GM21447 (cell line): ENCODE measurements at regions not wholly inside any gene's neighbourhood (a gene's known extent, or its start where the extent isn't known, plus 50 kb on each side); places are given as distances from the start of the nearest gene placed in this dataset.
A peak's percentile ranks its signal among the peaks of the same experiment; 100 is the strongest.

Experiments used
- ATAC-seq: cut with Tn5 transposase; IDR thresholded peaks from one replicate; pipeline ENCODE4 v1.9.1; 2021; ENCODE audit not compliant: unreplicated experiment

DNA sequence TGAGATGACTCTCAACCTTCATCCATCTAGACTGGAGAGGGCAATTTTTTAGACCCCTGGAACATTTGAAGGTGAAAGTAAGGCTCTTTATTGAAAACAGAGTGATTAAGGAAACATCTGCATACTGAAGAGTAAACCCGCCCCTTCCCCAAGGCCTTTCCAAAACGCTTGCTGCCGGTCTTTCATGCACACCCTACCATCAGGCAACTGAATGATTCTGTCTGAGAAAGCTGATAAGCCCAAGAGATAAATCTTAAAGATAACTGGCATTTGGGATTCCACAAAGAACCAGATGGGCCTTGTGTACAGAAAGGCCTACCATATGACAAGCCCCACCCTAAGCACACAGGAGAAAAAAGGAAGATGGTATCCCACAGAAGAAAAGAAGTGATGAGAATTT lies 54.4 kb upstream of the PIK3R1 start:
- no peak for ATAC-seq

DNA sequence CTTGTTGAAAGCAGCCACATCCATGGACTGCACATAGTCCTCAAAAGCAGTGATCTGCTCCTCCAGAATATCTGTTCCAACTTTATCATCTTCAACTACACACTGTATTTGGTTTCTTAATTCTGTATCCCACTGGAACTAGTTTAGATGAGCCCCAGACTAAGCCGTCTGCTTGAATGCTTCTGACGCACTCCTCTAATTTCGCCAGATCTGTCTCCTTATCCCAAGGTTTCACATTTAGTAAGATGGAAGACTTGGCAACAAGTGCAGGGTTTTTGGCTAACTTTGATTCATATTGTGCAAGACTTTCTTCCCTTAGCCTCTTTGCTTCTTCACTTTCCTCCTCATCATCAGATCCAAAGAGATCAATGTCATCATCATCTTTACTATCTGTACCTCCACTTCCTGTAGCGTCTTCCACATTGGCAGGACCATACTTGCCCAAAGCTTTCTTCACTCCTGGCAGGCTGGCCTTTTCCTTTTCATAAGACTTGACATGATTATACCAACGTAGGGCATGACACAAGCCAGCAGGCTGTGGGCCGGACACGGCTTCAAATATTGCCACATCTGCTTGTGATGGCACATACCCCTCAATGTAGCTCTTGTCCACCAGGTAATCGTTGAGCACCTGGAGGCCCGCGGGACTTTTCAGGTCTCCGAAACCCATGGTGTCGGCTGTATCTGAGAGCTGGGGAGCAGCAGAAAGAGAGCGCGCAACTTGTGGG lies 56.2 kb upstream of the PIK3R1 start:
- no peak for ATAC-seq

DNA sequence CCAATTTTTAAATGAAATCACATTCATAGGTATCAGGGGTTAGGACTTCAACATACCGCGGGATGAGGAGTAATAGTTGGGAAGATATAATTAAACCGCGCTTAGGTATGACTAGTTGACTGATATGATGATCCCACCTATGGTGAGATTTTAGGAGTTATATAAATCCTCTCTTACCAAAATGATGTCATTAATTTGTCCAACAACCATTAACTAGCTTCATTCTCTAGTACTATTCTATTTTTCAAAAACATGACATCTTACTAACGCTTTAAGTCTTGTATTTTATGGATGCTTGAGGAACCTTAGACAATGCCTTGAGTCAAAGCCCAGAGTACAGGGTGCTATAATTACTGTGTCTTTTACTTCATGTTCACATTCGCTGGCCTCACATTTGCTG lies 59.6 kb upstream of the PIK3R1 start:
- ATAC-seq: no peak

DNA sequence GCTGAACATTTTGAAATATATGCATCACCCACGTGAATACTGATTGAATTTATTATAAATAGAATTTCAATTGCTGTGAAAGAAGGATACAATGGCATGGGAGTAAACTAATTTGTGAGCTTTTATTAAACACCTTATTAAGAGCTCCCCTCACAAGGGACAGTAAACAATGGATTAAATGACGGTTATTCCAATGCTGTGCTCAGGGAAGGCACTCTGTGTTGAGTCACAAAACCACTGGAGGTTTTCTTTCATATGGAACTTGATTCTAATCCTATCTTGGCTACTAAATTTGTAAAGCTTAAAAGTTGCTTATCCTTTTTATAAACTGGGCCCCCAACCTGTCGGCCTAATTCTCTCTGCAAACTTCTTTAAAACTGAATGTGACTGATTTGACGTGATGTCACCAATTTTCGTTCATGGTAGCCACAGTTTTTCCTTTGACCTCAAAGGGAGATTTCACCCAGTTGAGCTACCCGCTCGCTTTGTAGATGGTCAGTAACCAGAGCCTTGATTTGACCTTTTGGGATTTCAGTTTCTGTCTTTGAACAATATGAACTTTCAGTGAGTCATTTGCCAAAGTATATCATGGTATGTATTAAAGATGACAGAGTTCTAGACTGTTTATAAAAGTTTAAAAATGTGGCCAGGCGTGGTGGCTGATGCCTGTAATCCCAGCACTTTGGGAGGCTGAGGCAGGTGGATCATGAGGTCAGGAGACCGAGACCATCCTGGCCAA lies 61.3 kb upstream of the PIK3R1 start:
- ATAC-seq: no peak

DNA sequence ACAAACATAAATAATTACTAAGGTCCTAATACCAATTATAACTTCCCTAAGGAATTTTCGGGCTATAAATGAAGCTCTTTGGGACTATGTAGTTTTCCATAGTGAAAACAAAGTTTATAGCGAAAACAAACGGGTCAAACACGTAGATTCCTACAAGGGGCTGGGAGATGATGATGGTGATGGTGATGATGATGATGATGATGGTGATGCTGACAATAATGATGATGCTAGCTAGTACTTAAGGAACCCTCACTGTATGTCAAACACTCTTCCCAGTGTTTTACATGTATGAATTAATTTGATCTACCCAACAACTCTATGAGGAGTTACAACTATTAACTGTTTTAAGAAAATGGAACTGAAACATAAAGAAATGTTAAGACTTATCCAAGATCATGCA lies 63.7 kb upstream of the PIK3R1 start:
- no peak for ATAC-seq

DNA sequence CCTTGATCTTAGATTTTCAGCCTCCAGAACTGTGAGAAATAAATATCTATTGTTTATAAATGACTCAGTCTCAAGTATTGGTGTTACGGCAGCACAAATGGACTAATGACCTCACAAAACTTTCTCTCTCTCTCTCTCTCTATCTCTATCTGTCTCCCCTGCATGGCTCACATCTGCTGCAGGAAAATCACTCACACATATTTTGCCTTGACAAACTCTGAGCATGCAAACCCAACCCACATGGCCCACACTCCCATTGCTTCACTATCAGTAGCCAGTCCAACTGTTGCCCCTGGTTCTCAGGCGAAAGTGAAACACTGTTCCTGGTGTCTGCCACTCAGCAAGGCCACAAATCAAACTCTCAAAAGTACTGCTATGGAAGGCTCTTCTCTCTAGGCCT lies 66.4 kb upstream of the PIK3R1 start:
- ATAC-seq: no peak

DNA sequence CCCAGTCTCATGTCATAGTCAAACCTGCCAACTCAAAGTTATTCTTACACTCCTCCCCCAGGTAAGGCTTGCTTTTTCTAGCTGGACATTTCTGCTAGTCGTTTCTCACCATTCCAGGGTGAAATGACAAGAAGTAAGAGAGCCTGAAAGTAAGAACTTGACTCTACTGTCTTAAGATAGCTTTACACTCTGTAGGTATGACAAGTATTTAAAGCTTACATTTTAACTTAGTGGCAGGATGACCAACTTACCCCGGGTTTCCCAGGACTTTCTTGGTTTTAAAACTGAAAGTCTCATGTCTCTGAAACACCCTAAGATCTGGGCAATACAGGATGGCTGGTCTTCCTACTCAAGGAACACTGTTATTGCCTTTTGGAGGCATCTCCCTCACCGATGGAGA lies 67.5 kb upstream of the PIK3R1 start:
- peak; percentile 70 for ATAC-seq

DNA sequence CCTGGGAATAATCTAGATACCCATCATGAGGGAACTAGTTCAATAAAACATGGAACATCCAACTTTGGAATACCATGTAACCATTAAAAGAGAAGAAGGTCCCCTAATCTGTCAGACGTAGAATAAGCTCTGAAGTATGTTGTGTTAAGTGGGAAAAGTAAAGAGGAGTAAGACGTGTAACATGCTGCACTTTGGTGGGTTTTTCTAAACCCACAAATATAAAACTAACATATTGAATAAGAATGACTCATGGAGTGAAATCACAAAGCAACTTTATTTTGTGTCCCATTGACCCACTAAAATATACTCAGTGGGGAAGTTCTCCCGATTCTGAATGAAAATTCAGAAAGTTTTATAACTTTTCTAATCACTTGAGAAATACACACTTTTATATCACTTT lies 67.9 kb upstream of the PIK3R1 start:
- ATAC-seq: no peak

DNA sequence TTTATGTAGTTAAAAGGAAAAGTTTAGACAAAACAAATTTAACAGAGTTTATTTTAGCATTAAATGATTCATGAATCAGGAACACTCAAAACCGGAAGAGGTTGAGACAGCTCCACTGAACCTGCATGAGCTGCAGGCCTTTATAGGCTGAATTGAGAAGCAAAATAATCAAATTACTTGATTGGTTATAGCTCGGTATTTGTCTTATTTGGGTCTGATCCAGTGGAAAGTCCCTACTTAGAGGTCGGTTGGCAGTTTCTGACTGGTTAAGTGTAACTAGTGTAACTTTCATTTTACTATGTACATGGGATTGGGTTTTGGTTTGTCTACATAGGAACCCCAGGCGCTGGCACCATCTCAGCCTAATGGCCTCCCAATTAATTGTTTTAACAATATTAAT lies 74.1 kb upstream of the PIK3R1 start:
- ATAC-seq: no peak

DNA sequence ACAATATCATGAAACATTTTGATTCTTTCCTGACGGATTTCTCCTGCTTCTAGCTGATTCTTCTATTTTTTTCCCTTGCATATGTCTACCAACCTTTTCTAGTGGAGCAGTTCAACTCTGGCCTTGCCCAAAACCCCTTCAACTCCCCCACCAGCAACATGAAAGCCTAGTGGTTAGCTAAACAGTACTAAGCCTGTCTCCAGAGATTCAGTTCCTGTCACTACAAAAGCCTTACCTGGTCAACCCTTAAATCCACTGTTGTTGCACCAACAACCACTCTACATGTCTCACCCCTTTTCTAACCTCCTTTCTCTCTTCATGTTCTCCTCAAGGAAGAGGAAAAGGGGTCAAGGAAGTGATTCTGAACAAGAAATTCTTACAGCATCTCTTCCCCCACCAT lies 74.8 kb upstream of the PIK3R1 start:
- ATAC-seq: peak; percentile 52

DNA sequence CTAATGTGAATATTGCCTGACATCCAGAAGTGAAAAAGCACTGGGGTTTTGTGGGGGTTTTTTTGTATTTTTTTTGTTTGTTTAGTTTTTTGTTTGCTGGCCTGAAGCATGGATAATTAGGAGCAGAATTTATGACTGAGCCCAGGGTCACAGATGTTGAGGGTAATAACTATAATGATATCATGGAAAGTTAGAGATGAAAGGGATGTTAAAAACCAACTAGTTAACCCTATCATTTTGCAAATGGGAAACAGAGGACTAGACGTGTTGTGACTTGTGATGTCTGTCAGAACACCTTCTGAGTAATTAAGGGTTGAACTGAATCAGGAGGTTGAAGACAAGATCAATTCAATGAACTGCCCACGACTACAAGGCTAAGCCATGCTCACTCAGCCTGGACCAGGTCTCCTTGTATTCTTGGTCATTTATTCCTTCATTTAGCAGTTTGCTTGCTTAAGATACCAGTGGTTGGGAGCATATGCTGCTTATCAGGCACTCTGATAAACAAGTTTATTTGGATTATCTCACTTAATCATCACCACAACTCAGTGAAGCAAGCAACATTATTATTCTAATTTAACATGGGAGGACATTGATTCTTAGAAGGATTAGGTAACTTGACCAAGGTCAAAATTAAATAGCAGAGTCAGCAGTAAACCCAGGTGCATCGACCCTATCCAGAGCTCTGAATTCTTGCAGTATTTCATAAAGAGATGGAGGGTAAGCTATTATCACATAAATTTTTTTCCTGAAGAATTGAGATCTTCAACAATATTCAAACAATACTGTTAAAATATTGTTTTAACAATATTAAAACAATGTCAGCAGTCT lies 75.7 kb upstream of the PIK3R1 start:
- no peak for ATAC-seq

DNA sequence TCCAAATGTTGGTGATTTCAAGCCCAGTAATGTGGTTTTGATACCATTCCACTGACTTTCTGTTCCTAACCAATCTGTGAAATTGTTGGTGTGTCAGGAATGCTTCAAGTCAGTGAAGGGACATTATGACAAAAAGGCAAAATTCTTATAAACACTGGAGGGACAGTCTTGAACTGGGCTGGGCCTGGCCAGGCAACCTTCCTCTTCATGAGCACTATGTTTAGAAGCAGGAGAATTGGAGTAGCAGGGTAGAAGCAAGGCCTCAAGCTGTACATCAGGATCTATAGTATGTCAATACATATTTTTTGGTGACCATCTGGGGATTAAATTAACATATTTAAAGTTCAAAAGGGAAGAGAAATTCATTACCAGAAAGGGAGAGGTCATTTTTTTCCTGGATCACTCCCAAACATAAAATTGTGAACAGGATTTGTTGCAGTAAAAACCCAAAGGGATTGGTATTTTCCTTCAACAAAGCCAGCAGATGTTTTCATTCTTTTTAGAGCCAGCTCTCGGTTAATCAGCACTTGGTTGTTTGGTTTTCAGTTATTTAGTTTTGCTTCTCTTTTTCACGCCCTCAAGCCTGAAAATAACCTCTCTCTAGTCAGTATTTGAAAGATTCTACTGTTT lies 77.9 kb upstream of the PIK3R1 start:
- ATAC-seq: no peak

DNA sequence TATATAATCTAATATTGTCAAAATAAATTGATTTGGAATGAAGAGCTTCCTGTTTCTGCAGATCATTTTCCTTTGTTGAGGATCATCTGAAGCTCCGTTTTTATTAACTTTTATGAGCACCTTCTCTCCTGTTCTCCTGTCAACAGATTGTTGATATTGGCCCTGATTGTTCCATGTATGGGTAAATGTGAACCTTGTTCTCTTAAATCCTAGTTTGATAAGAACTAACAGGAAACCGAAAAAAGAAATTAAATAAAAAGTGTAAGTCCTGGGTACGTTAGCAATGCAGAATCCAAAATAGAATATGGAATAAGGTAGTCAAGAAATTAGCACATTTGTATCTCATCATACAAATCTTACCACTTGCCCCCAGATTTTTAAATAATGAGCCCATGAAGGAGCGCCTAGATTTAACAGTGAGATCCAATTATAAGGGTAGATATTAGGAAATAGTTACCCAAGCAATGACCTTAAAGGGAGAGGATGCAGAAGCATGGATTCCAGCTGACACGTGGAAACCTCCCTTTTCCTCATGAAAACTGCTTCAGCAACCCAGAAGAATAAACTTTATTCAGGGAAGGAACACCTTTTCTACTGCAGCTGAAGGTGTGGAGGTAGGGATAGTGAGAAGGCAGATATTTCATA lies 80.8 kb upstream of the PIK3R1 start:
- no peak for ATAC-seq

DNA sequence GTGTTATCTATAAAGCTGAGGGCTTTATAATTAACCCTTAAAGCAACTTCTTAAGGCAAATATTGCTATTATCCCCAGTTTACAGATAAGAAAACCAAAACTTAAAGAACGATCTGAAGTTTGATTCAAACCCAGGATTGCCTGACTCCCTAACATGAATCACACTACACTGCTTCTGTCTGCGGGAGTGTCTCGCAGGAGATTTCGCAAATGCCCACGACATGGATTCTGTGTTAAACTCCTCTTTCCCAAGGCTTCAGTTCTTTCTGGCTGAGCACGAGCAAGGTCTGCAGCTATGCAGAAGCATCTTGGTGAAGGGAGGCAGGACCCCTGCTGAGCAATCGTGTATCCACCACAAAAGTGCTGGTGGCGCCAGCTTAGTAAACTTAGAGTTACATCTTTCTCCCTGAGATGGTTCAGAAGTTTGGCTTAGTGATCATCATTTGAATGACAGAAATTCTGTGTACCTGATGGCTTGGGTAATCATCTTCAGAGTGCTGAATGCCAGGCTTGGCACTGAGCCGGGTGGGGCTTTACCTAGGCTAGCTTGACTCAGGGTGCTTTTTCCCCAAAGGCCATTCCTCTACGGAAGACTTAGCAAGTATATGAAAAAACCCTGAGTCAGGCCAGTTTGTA lies 81.4 kb upstream of the PIK3R1 start:
- no peak for ATAC-seq

DNA sequence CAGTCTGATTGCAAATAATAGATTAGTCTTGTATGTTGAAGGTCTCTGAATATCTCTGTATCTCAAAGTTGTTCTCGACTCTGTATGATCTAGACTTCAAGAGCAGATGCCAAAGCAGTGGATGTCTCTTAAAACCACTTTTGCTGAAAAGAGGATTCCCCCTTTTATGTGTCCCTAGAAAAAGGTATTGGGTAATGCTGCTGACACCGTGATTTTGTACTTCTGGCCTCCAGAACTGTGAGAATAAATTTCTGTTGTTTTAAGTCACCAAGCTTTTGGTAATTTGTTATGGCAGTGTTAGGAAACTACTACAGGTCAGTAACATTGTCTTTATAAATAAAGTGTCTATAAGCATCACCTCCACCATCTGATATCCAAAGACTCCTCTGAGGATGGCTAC lies 85.3 kb upstream of the PIK3R1 start:
- ATAC-seq: no peak

DNA sequence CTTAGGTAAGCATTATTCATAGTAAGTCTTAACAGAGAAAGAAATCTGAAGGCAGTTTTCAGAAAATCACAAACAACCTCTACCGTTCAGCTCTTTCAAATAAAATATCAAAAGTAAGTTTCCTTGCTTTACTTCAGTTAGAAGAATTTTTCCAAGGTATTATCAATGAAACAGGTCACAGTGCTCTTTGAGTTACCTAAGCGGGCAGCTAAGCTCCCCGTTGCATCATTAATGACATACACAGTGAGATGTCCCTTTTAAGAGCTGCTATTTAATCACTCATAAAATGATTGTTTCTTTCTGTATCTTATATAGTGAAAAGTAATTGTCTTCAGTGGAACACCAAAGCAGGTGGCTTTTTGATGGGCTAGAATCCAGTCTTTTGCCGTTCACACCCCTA lies 86.2 kb upstream of the PIK3R1 start:
- no peak for ATAC-seq

DNA sequence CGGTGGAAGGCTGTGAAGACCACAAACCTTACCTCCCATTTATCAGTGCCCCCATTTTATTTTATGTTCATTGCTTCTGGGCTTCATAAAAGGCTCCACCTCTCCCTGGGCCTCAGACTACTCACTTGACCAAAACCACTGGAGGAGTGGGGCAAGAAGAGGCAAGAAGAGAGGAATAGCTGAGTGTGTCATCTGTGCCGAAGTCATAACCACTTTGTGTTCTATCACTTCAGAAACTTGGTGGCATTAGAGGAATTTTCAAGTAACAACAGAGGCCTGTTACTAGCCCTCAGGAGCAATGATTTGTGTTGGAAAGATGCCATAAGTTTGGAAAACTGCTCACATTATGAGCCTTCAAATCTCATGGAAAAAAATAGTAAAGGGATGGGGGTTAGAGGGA lies 88.7 kb upstream of the PIK3R1 start:
- ATAC-seq: no peak

DNA sequence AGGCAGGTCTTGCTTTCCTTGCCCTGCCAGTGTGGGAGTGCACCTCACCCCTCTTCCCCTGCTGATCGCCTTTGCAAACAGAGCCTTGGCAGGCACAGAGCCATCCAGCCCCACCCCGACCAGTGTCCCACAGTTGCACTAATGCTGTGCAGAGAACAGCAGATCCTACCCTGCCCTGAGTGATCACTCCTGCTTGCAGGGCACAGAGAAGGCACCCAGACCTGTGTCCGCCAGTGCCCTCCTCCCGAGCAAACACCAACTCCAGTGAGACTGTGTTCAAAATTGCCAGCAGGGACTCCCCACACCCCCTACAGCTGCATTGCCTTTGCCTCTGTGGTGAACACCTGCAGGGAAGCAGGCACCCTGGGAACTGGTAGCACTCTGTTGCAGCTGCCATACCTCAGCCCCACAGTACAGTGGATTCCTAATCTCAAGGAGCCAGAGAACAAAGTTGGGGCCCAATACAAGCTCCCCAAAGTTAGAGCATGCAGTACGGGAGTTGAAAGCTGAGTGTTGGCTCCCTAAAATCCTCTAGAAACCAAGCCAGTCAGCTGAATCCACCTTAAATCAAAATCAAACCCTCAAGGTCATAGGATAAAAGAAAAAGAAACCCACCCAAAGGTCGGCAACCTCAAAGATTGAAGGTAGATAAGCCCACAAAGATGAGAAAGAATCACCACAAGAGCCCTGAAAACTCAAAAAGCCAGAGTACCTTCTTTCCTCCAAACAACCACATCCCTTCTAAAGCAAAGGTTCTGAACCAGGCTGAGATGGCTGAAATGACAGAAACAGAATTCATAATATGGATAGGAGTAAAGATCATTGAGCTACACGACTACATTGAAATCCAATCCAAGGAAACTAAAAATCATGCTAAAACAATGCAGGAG lies 92.9 kb upstream of the PIK3R1 start:
- ATAC-seq: no peak

DNA sequence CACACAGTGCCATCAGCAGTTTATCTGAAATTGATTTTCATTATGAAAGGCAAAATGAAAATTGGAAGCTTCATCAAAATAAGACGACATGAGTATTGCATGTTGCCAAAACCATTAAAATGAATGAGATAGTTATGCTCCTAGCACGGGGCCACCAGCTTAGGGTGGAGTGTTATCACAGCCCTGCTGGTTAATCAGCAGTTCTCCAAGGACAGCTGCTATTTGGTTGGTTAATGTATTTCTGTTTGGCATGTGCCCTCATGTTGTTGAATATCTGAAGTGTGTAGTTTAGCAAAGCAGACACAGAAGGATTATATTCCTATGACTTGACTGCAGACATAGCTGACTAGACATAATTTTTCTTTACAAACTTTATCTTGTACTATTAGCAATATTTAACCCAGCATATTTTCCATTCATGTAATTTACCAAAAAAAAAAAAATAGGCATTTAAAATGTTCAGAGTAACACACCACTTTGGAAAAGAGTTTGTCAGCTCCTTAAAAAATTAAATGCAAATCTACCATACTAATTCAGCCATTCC lies 98.6 kb upstream of the PIK3R1 start:
- no peak for ATAC-seq
